T-helper 22 cell (primary cell): ENCODE measurements at regions not wholly inside any gene's neighbourhood (a gene's known extent, or its start where the extent isn't known, plus 50 kb on each side); places are given as distances from the start of the nearest gene placed in this dataset.
"Not testable (repeated sequence)": the region's sequence is repeated elsewhere in the genome, so short reads cannot be mapped to it uniquely, and the experiment has no call there.

Experiments used
- DNase-seq: peaks from one replicate; pipeline ENCODE4 v3.0.0-alpha.2; 2020; ENCODE audit warnings: low read depth

DNA sequence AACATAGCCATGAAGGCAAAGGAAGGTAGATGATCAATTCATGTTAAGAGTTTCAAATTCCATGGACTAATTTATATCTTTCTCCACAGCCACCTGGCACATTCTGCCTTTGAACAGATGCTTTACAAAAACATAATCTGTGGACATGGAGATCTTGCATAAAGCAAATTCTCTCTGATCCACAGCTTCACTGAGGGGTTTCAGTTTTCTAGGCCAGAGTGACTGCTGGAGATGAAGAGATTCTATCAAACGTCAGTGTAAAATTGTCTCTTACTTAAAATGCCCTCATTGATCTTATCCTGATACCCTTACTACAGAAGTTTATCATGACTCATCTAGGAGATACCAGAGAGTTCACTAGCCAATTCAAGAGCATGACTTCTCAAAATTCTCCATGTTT lies 291.6 kb downstream of the DAD1 start:
- no peak for DNase-seq

DNA sequence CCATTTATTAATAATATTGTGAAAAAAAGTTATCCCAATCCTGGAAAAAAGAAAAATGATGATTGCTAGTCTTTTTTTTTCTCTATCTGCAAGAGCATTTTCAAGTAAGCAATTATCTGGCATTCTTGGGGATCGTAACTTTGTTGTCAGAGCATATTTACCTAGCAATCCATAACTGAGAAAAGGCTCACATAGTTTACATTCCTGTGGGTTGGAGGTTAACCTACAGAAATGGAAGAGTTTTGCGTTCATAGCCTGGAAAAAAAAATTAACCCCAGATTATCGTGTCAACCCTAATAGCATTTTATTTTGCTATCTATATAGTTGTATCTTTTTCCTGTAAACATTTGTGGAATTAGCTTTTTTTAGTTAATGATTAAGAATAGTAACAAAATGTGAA lies 292.3 kb downstream of the DAD1 start:
- no peak for DNase-seq

DNA sequence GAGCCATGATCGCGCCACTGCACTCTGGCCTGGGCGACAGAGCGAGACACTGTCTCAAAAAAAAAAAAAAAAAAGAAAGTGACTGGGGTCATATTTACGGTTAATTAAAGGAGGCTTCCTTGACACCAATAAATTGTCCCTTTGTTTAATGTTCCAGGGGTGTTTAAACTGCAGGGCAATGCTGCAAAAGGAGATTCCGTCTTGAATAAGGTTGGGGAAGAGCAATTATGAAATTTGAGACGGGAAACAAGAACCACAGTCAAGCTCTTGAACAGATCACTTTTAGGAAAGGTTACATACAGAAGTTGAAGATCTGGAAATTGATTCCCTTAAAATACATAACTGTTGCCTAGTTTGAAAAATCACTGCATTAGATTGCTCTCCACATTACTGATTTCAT lies 292.9 kb downstream of the DAD1 start:
- no peak for DNase-seq

DNA sequence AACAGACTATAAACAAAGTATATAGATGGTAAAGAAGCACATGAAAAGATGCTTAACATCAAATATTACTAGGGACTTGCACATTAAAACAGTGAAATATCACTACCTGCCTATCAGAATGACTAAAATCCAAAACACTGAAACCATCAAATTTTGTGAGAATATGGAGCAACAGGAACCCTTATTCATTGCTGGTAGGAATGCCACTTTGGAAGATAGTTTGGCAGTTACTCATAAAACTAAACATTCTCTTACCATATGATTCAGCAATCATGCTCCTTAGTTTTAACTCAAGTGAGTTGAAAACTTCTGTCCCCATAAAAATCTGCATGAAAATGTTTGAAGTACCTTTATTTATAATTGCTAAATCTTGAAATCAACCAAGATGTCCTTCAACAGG lies 297.6 kb downstream of the DAD1 start:
- DNase-seq = no peak

DNA sequence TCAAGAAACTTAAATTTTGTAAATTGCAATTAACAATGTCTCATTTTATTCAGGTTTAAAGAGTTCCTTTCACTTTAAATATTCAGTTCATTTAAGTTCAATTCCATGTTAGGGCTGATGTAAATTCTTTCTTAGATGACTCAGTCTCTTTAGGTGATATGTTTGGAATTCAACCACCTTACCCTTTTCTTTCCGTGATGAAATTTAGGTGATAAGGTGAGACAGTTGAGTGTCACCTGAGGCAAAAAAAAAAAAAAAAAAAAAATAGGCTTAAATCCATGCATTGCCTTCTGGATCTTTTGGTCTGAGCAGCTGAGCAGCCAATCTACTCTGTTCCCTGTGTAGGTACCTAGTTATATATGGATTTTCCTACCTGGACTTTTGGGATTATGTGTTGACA lies 299.5 kb downstream of the DAD1 start:
- DNase-seq = no peak

DNA sequence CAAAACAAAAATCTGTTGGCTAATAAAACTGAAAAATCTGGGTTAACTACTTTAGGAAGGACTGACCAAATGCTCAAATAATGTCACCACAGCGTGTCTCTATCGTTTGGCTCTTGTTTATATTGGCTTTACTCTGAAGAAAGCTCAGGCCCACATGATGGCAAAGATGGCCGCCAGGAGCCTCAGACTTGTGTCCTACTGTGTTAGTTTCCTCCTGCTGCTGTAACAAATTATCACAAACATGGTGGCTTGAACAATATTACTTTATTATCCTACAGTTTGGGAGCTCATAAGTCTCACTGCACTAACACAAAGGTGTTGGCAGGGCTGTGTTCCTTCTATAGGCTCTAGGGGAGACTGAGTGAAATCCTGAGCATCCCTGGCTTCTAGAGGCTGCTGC lies 303.0 kb downstream of the DAD1 start:
- DNase-seq = no peak

DNA sequence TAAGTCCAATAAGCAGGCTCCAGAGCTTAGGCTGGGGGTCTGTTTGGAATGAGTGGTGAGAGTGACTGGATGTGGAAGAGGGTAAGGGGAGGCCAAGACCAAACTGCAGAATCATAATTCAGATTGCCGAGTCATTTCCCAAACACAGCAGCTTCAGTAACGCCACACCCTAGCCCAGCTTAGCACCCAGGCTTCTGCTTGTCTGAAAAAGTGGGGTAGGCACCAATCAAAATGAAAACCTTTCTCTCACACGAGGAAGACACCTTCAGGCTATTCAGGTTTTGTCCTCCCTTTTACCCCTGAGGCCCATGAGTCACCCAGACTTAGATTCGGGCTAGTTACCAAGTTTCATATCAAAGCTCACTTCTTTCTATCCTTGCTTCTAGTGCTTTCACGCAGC lies 306.1 kb downstream of the DAD1 start:
- DNase-seq = no peak

DNA sequence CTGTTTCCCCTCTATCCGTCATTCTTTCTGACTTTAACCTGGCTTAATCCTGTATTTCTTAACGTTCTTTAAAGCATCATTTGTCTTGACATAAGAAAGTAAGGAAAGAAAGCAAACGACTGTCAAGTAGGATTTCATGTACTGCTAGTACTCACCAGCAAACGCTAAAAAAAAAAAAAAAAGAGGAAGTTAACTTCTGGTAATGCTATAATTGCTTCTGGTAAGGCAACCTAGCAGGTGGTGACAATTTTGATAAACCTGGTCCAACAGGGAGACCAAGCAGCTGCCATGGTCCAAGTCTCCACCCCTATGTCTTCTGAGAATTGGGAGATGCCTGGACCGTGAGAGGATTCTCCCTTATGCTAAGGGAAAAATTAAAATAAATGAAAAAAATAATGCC lies 306.6 kb downstream of the DAD1 start:
- DNase-seq = no peak

DNA sequence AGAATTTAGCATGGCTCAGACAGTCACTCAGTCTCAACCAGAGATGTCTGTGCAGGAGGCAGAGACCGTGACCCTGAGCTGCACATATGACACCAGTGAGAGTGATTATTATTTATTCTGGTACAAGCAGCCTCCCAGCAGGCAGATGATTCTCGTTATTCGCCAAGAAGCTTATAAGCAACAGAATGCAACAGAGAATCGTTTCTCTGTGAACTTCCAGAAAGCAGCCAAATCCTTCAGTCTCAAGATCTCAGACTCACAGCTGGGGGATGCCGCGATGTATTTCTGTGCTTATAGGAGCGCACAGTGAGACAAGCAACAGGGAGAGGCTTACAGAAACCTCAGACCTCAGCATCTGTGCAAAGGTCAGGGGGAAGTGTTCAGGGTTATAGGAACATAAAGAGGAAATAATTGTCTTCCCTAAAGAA lies 307.6 kb downstream of the DAD1 start:
- not testable (repeated sequence) for DNase-seq

DNA sequence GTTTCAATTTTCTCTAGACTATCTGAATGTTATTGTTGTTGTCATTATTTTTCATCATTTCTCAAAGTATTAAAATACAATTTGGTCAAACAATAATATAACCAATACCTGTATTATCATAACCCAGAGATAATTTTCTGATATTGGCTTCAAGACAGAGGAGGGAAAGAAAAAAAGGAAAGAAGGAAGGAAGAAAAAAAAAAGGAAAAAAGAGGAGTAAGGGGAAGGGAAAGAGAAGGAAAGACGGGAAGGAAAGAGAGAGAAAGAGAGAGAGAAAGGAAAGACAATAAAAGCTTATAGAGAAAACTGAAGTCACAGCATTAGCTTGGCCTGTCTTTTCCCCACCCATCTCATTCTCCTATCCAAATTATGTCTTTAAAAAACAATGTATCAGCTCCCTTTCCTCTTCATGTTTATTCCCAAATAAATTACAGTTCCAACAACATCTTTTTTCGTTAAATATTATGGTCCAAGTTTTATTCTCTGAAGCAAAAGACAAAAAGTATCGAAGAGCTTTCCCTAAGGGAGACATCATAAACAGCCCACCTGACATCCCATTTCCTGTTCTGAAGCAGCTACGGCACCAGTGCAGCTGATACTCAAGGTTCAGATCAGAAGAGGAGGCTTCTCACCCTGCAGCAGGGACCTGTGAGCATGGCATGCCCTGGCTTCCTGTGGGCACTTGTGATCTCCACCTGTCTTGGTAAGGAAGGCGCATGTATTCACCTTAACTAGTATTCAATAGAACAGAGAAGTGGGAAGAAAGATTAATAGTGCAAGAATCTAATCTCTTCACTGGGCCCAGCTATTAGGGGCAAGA lies 308.3 kb downstream of the DAD1 start:
- no peak for DNase-seq

DNA sequence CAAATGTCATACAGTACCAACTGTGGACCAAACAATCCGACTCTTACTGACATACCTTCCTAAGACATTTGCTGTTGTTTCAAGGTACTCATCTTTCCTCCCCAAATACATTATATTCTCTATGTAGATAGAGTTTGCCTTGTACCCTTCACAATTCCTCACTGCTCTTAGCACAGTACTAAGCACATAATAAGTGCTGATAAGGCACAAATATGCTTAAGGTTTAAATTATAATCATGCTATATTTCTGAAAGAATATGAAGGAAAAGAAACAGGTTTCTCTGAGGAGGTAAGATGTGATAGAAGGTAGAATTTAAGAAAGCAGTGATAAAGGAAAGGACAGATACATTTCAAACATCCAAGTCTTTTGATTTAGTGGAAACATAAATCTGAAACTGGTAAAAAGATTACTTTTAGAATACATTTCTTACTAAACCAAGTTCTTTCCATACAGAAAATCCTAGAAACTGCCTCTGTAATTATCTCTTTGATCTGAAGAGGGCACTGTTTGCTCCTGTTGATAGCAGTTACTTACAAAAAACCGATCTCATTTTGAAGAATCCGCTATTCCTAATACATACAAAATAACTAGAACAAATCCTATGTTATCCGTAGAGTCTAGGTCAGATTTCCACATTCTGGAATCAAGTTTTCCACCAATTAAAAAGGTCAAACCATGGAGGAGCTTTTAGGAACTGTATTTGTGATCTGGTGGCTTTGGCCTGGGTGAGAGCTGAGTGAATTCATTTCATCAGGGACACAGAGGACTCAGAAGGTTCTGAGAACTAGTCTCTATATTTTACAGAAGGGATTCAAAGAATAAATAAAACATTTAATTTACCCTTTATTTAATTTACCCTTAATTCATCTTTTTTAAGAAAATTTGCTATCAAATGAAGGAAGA lies 311.9 kb downstream of the DAD1 start:
- DNase-seq = no peak

DNA sequence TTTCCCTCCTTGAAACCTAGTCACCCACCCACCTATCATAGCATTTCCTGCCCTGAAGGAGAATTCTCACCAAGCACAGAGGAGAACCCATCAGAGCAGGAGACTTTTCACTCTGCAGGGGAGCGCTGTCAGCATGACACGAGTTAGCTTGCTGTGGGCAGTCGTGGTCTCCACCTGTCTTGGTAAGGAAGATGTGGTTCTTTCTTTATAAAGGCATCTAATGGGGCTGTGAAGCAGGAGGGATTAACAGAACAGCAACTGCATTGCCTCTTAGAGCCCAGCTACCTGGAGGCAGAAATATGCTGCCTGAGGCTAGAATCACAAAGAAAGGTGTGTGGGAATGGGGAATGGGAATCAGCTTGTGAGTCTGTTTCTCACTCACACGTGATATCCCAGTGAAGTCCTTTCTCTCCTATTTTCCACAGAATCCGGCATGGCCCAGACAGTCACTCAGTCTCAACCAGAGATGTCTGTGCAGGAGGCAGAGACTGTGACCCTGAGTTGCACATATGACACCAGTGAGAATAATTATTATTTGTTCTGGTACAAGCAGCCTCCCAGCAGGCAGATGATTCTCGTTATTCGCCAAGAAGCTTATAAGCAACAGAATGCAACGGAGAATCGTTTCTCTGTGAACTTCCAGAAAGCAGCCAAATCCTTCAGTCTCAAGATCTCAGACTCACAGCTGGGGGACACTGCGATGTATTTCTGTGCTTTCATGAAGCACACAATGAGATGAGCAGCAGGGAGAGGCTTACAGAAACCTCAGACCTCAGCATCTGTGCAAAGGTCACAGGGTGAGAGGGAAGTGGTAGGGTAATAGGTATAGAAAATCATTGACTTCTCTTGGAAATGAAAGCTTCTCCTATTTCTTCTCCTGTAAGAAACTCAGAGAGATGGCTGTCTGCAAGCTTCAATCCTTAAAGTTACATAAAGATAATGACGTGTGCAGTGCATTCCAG lies 316.9 kb downstream of the DAD1 start:
- no peak for DNase-seq

DNA sequence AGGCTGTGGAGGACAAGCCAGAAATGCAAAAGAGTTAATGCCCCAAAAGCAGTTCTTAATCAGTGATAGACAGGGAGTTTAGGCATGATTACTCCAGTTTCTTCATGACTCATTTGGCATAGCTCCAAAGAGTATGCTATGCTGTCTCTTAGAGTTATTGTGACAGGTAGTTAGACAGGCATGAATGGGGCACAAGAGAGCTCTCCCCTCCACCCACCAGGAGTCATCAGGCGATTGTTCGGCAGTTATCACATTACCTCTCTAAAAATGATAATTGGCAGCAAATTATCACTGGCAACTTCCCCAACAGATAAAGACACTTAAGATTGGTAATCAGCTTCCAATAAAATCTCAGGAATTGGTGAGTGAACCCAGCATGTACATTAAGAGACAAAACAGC lies 320.1 kb downstream of the DAD1 start:
- DNase-seq = no peak

DNA sequence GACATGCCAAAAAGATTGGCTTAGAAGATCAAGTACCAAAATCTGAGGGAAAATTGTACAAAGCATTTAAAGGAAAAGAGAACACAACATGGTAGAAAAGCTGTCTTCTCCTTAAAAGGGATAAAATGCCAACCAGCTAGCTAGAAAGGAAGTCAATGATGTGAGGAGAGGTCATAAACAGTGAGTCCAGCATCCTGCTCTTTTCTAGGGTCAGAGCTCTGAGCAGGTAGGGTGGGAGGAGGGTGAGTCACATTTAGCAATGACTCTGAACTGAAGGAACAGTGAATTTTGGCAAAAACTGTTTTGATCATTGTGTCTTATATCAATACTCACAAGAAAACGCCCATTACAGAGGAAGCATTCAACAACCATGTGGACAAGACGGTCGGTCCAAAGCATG lies 322.3 kb downstream of the DAD1 start:
- no peak for DNase-seq

DNA sequence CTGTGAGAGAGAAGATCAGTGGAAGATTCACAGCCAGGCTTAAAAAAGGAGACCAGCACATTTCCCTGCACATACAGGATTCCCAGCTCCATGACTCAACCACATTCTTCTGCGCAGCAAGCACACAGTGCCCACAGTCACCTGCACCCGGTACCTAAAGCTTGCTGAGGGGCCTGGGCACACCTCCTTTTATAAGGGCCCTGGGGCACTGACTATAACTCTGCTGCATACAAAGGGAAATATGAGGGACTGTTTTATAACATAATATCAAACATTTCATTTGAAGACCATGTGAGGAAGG lies 322.9 kb downstream of the DAD1 start:
- no peak for DNase-seq

DNA sequence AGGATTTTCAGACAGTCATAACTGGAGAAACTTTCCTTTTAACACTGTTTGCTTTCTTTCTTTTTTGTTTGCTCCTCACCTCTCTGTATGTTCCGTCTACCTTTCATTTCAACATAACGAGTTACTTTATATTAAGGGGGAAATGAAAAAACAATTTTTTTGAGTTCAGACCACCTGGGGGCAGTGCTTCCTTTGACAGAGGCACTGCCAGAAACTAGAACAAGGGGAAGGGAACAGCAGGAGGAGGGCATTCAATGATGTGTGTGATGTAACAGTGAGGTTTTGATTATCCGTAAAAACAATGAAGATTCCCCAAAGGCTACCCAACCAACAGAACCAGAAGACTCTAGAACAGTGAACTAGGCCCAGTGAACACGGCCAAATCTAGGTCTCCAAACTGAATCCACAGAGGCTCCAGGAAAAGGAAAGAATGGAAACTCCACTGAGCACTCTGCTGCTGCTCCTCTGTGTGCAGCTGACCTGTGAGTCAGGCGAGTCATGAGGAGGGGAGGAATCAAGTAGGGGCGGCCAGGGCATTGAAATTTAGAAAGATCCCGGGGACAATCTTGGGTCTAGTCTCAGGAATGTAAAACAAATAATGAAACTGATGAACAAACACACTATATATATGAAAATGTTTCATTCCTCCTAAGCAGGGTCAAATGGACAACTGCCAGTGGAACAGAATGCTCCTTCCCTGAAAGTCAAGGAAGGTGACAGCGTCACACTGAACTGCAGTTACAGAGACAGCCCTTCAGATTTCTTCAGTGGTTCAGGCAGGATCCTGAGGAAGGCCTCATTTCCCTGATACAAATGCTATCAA lies 323.5 kb downstream of the DAD1 start:
- no peak for DNase-seq

DNA sequence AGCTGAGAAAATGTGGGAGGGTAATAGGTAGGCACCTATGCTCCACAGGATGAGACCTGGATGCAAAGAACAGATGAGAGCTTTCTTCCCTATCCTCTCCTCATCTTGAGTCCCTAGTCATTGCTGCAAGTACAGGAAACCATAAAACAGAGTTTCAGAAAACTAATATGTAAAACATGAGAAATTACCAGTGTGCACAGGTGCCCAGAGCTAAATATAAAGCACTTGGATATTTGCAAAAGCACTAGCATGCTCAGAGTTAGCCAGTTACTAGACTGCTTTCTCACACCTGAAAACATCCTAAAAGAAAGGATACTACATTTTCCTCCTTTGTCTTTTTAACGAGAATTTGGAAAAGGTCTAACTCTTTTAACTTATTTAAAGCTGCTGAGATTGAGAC lies 324.3 kb downstream of the DAD1 start:
- DNase-seq = no peak

DNA sequence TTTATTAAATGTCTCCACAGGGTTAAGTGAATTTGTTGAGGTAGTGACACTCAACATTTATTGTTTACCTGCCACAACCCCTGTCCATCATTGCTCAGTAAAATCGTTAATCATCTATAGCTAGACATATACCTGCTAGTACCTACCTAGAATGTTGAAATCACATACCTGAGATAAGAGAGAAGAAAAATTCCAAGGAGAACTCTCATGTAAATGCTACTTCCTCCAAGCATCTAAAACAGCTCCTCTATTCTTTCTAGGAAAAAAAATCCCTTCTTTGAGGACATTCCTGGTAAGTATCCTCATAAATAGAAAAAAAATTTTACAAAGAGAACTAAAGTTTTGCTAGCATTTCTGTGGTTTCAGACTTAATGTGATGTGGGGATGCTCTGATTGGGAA lies 325.1 kb downstream of the DAD1 start:
- no peak for DNase-seq

DNA sequence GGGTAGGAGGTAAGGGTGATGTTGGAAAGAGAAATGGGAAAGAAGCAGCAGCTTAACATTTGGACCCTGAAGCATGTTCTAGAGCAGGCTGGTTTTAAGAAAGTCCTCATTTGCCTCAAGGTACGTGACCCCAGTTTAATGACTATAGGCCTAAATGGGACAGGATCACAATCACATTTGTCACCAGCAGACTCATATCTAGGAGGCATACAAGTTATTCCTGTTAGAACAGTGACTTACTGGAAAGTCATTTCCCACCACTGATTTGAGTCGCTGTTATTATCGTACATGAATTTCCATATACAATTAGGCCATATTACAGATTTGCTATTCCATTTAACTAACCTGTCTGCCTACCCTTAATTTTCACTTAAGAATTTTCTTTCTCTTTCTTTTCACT lies 326.1 kb downstream of the DAD1 start:
- no peak for DNase-seq

DNA sequence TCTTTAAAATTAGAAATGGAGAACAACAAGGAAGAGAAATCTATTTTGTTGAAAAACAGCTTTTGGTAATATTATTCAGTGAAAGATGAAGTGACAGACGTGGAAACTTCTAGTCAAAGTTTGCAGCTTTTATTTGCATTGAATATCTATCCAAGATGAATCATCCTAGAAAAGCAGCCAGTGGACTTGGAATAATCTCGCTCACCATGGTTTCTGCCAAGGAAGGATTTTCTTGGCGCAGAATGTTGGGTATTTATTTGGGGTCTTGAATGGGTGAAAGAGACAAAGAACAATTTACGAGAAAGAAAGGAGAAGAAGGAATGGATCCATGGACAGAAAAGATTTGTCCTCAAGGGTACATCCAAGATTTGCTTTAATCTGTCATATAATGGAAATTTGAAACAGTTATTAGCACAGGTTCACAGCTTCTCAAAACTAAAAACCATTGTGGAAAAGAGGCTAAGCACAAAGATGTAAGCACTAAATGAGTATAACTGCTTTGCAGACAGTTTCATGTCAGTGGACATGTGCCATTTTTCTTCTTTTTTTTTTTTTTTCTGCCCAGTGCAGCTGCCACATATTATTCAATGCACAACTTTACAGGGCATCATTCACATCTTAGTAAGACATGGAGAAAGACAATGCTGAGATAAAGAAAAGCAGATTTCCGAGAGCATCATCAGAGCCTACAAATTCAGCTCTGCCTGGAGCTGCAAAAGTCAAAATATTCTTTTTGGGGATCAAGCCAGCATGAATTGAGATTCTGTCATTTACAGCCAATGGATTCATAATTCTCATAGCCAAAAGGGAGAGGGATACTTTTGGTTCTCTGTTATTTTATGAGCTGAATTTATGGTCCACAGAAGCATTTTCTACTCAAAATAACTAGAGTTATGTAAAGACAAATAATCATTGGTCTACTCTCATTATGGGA lies 333.7 kb downstream of the DAD1 start:
- no peak for DNase-seq
